ENCODE measurements at regions not wholly inside any gene's neighbourhood (a gene's known extent, or its start where the extent isn't known, plus 50 kb on each side); places are given as distances from the start of the nearest gene placed in this dataset.

- no peak overlapping the region for H2BK15ac ChIP-seq (replicated peaks; ENCODE audit: low read depth)
- no peak overlapping the region for H4K5ac ChIP-seq (ENCODE audit: low read length)
- no peak overlapping the region for H3K4me3 ChIP-seq (ENCODE audit: low read length)
- no peaks in the 10 kb centered on the region for H3K27me3 ChIP-seq (ENCODE audit: insufficient read depth, low read length, poor library complexity)
- no CpG with 5 or more reads among the region's 3 CpGs for WGBS (ENCODE audit: extremely low coverage, insufficient coverage, low lambda C conversion rate)
- H2BK5ac ChIP-seq (ENCODE audit: low read length) = no peak overlapping the region
- no peaks in the 10 kb centered on the region for H3K36me3 ChIP-seq (ENCODE audit: control insufficient read depth, insufficient read depth, low read length)
- H3K9ac ChIP-seq (ENCODE audit: low read length) = no peak overlapping the region
- H3K56ac ChIP-seq (ENCODE audit: low read length) = no peak overlapping the region
- no peak overlapping the region for H3K27ac ChIP-seq (ENCODE audit: low read depth, low read length)
- no peak overlapping the region for H2AK5ac ChIP-seq (ENCODE audit: low read length)
- no peak overlapping the region for H3K4me2 ChIP-seq (ENCODE audit: low read length)
- H3K4ac ChIP-seq (ENCODE audit: low read depth, low read length) = no peak overlapping the region
- no peaks in the 10 kb centered on the region for H3K79me1 ChIP-seq (ENCODE audit: low read length)
- no peak overlapping the region for H3K18ac ChIP-seq (ENCODE audit: low read length)
- H3K4me1 ChIP-seq (ENCODE audit: control insufficient read depth, low read depth, low read length) = no peaks in the 10 kb centered on the region
- no peaks in the 10 kb centered on the region for H3K79me2 ChIP-seq (ENCODE audit: control insufficient read depth, insufficient read depth, low read length)
- DNase-seq = no peak
- no peak overlapping the region for H3K23ac ChIP-seq (ENCODE audit: low read length)
- no peak overlapping the region for H2BK120ac ChIP-seq (ENCODE audit: low read depth, low read length)
- H4K8ac ChIP-seq (ENCODE audit: low read depth, low read length) = no peak overlapping the region
These were observed 891.5 kb upstream of the CELF2 start for GRCh38 chr10:10126218-10126617.

DNA sequence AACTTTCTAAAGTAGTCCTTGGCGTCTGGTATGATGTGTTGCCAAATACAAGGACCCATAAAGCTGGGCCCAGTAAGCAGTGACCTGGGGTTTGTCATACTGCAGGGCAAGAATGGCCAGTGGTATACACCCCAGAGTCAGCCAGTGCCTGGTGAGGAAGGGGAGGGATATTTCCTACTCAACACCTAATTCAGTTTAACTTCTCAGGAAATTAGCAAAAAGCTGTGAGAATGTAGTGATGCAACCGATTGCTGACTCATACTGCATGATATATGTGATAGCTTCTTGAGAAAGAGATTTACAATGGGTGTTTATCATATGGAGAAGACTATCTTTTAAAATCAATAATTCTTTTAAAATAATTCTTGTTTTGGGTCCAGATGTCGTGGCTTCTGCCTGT, 889.3 kb upstream of the CELF2 start:
- peak overlapping the region; percentile 75 for H3K18ac ChIP-seq (ENCODE audit: low read length)
- H3K79me2 ChIP-seq (ENCODE audit: control insufficient read depth, insufficient read depth, low read length) = no peaks in the 10 kb centered on the region
- H2AK5ac ChIP-seq (ENCODE audit: low read length) = no peak overlapping the region
- no peak overlapping the region for H3K4me3 ChIP-seq (ENCODE audit: low read length)
- no peak overlapping the region for H2BK15ac ChIP-seq (replicated peaks; ENCODE audit: low read depth)
- H3K4me1 ChIP-seq (ENCODE audit: control insufficient read depth, low read depth, low read length) = no peaks in the 10 kb centered on the region
- H3K56ac ChIP-seq (ENCODE audit: low read length) = no peak overlapping the region
- H3K36me3 ChIP-seq (ENCODE audit: control insufficient read depth, insufficient read depth, low read length) = no peaks in the 10 kb centered on the region
- H3K9ac ChIP-seq (ENCODE audit: low read length) = no peak overlapping the region
- no peaks in the 10 kb centered on the region for H3K79me1 ChIP-seq (ENCODE audit: low read length)
- no peak overlapping the region for H3K4ac ChIP-seq (ENCODE audit: low read depth, low read length)
- no peak overlapping the region for H2BK120ac ChIP-seq (ENCODE audit: low read depth, low read length)
- no peak overlapping the region for H3K4me2 ChIP-seq (ENCODE audit: low read length)
- no peaks in the 10 kb centered on the region for H3K27me3 ChIP-seq (ENCODE audit: insufficient read depth, low read length, poor library complexity)
- no CpG with 5 or more reads among the region's 3 CpGs for WGBS (ENCODE audit: extremely low coverage, insufficient coverage, low lambda C conversion rate)
- no peak overlapping the region for H2BK5ac ChIP-seq (ENCODE audit: low read length)
- H3K27ac ChIP-seq (ENCODE audit: low read depth, low read length) = no peak overlapping the region
- no peak overlapping the region for H4K8ac ChIP-seq (ENCODE audit: low read depth, low read length)
- DNase-seq = peak; percentile 63
- no peak overlapping the region for H3K23ac ChIP-seq (ENCODE audit: low read length)
- no peak overlapping the region for H4K5ac ChIP-seq (ENCODE audit: low read length)

- Histone ChIP-seq H3K36me3 (ENCODE audit: control insufficient read depth, insufficient read depth, low read length) (no peaks in the 10 kb centered on the region), H3K27ac (ENCODE audit: low read depth, low read length) (no peak overlapping the region), H3K9ac (ENCODE audit: low read length) (no peak overlapping the region), H2BK120ac (ENCODE audit: low read depth, low read length) (no peak overlapping the region), H2BK5ac (ENCODE audit: low read length) (no peak overlapping the region), H3K79me2 (ENCODE audit: control insufficient read depth, insufficient read depth, low read length) (no peaks in the 10 kb centered on the region), H3K4ac (ENCODE audit: low read depth, low read length) (no peak overlapping the region), H3K18ac (ENCODE audit: low read length) (no peak overlapping the region), H3K4me3 (ENCODE audit: low read length) (no peak overlapping the region), H2AK5ac (ENCODE audit: low read length) (no peak overlapping the region), H3K79me1 (ENCODE audit: low read length) (no peaks in the 10 kb centered on the region), H2BK15ac (replicated peaks; ENCODE audit: low read depth) (no peak overlapping the region), H3K27me3 (ENCODE audit: insufficient read depth, low read length, poor library complexity) (no peaks in the 10 kb centered on the region), H3K56ac (ENCODE audit: low read length) (no peak overlapping the region), H3K23ac (ENCODE audit: low read length) (no peak overlapping the region), H3K4me2 (ENCODE audit: low read length) (no peak overlapping the region), H4K5ac (ENCODE audit: low read length) (no peak overlapping the region), H3K4me1 (ENCODE audit: control insufficient read depth, low read depth, low read length) (no peaks in the 10 kb centered on the region), H4K8ac (ENCODE audit: low read depth, low read length) (no peak overlapping the region)
- WGBS (ENCODE audit: extremely low coverage, insufficient coverage, low lambda C conversion rate) = no CpG with 5 or more reads among the region's 2 CpGs
- DNase-seq = no peak
These were observed 887.0 kb upstream of the CELF2 start for GRCh38 chr10:10130686-10131085.

DNA sequence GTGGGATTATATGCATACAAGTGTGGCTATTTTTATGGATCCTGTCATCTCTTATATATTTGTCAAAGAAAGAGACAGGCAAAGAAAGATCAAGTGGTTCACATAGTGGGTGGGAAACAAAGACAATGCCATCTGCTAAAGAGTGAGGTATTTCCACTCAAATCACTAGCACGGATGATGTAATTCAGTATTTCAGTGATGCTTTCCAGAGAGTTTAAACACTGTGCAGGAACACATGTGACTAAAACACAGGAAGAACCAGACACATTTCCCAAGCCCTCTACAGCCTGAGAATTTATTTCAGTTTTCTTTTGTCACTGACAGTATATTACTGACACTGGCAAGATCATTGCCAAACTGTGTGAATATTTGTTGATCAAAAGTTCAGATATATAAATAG, 885.7 kb upstream of the CELF2 start:
- Histone ChIP-seq H3K4me1 (ENCODE audit: control insufficient read depth, low read depth, low read length) (no peaks in the 10 kb centered on the region), H3K18ac (ENCODE audit: low read length) (no peak overlapping the region), H3K79me1 (ENCODE audit: low read length) (no peaks in the 10 kb centered on the region), H4K5ac (ENCODE audit: low read length) (no peak overlapping the region), H3K9ac (ENCODE audit: low read length) (no peak overlapping the region), H2AK5ac (ENCODE audit: low read length) (no peak overlapping the region), H2BK15ac (replicated peaks; ENCODE audit: low read depth) (no peak overlapping the region), H3K4ac (ENCODE audit: low read depth, low read length) (no peak overlapping the region), H3K4me3 (ENCODE audit: low read length) (no peak overlapping the region), H2BK120ac (ENCODE audit: low read depth, low read length) (no peak overlapping the region), H2BK5ac (ENCODE audit: low read length) (no peak overlapping the region), H3K23ac (ENCODE audit: low read length) (no peak overlapping the region), H4K8ac (ENCODE audit: low read depth, low read length) (no peak overlapping the region), H3K27me3 (ENCODE audit: insufficient read depth, low read length, poor library complexity) (no peaks in the 10 kb centered on the region), H3K79me2 (ENCODE audit: control insufficient read depth, insufficient read depth, low read length) (no peaks in the 10 kb centered on the region), H3K4me2 (ENCODE audit: low read length) (no peak overlapping the region), H3K56ac (ENCODE audit: low read length) (no peak overlapping the region), H3K27ac (ENCODE audit: low read depth, low read length) (no peak overlapping the region), H3K36me3 (ENCODE audit: control insufficient read depth, insufficient read depth, low read length) (no peaks in the 10 kb centered on the region)
- WGBS (ENCODE audit: extremely low coverage, insufficient coverage, low lambda C conversion rate) = no CpG with 5 or more reads among the region's 1 CpG
- DNase-seq = no peak

GRCh38 chr10:10133281-10133680, 884.4 kb upstream of the CELF2 start:
- H3K4me3 ChIP-seq (ENCODE audit: low read length) = no peak overlapping the region

DNA sequence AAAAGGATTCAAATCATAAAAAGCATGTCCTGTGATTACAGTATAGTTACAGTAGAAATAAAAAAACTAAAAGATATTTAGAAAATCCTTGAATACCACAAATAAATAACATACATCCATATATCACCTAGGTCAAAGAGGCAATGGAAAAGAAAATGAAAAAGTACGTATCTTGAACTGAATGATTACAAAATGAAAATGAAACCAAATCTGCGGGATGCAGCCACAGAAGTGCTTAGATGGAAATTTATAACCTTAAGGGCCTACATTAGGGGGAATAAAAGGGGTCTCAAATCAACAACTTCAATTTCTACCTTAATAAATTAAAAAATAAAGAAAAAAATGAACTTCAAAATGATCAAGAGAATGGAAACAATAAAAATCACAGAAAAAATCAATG, 879.0 kb upstream of the CELF2 start:
- no peak overlapping the region for H3K4ac ChIP-seq (ENCODE audit: low read depth, low read length)
- H2BK120ac ChIP-seq (ENCODE audit: low read depth, low read length) = no peak overlapping the region
- no peak overlapping the region for H3K27ac ChIP-seq (ENCODE audit: low read depth, low read length)
- H3K36me3 ChIP-seq (ENCODE audit: control insufficient read depth, insufficient read depth, low read length) = no peaks in the 10 kb centered on the region
- H3K9ac ChIP-seq (ENCODE audit: low read length) = no peak overlapping the region
- H3K18ac ChIP-seq (ENCODE audit: low read length) = no peak overlapping the region
- H4K8ac ChIP-seq (ENCODE audit: low read depth, low read length) = no peak overlapping the region
- H4K5ac ChIP-seq (ENCODE audit: low read length) = no peak overlapping the region
- DNase-seq = no peak
- no peaks in the 10 kb centered on the region for H3K79me1 ChIP-seq (ENCODE audit: low read length)
- no peaks in the 10 kb centered on the region for H3K27me3 ChIP-seq (ENCODE audit: insufficient read depth, low read length, poor library complexity)
- no peak overlapping the region for H2BK15ac ChIP-seq (replicated peaks; ENCODE audit: low read depth)
- H3K4me3 ChIP-seq (ENCODE audit: low read length) = no peak overlapping the region
- no peaks in the 10 kb centered on the region for H3K79me2 ChIP-seq (ENCODE audit: control insufficient read depth, insufficient read depth, low read length)
- no peak overlapping the region for H3K4me2 ChIP-seq (ENCODE audit: low read length)
- no peak overlapping the region for H2AK5ac ChIP-seq (ENCODE audit: low read length)
- H3K56ac ChIP-seq (ENCODE audit: low read length) = no peak overlapping the region
- no peak overlapping the region for H3K23ac ChIP-seq (ENCODE audit: low read length)
- WGBS (ENCODE audit: extremely low coverage, insufficient coverage, low lambda C conversion rate) = no CpG with 5 or more reads among the region's 2 CpGs
- no peaks in the 10 kb centered on the region for H3K4me1 ChIP-seq (ENCODE audit: control insufficient read depth, low read depth, low read length)
- no peak overlapping the region for H2BK5ac ChIP-seq (ENCODE audit: low read length)

More at GRCh38 chr10:10133281-10133680, 884.4 kb upstream of the CELF2 start:
- no peak overlapping the region for H2BK5ac ChIP-seq (ENCODE audit: low read length)
- H3K4me2 ChIP-seq (ENCODE audit: low read length) = no peak overlapping the region
- no peak overlapping the region for H3K4ac ChIP-seq (ENCODE audit: low read depth, low read length)
- no peak overlapping the region for H2AK5ac ChIP-seq (ENCODE audit: low read length)
- H4K5ac ChIP-seq (ENCODE audit: low read length) = no peak overlapping the region
- H3K27ac ChIP-seq (ENCODE audit: low read depth, low read length) = no peak overlapping the region
- H3K56ac ChIP-seq (ENCODE audit: low read length) = no peak overlapping the region
- H3K4me1 ChIP-seq (ENCODE audit: control insufficient read depth, low read depth, low read length) = no peaks in the 10 kb centered on the region
- no peaks in the 10 kb centered on the region for H3K79me2 ChIP-seq (ENCODE audit: control insufficient read depth, insufficient read depth, low read length)
- H4K8ac ChIP-seq (ENCODE audit: low read depth, low read length) = no peak overlapping the region
- H3K36me3 ChIP-seq (ENCODE audit: control insufficient read depth, insufficient read depth, low read length) = no peaks in the 10 kb centered on the region
- H2BK120ac ChIP-seq (ENCODE audit: low read depth, low read length) = no peak overlapping the region
- no peak for DNase-seq
- no peaks in the 10 kb centered on the region for H3K27me3 ChIP-seq (ENCODE audit: insufficient read depth, low read length, poor library complexity)
- no peak overlapping the region for H2BK15ac ChIP-seq (replicated peaks; ENCODE audit: low read depth)
- no peak overlapping the region for H3K9ac ChIP-seq (ENCODE audit: low read length)
- H3K18ac ChIP-seq (ENCODE audit: low read length) = no peak overlapping the region
- no CpG with 5 or more reads among the region's 1 CpG for WGBS (ENCODE audit: extremely low coverage, insufficient coverage, low lambda C conversion rate)
- no peaks in the 10 kb centered on the region for H3K79me1 ChIP-seq (ENCODE audit: low read length)
- no peak overlapping the region for H3K23ac ChIP-seq (ENCODE audit: low read length)

Measured in mesendoderm (in vitro differentiated cells).